ENCODE measurements at regions not wholly inside any gene's neighbourhood (a gene's known extent, or its start where the extent isn't known, plus 50 kb on each side); places are given as distances from the start of the nearest gene placed in this dataset.
"Not testable (repeated sequence)": the region's sequence is repeated elsewhere in the genome, so short reads cannot be mapped to it uniquely, and the experiment has no call there.

- no peak for DNase-seq
These were observed 259.4 kb upstream of the STXBP5 start for GRCh38 chr6:146944809-146945208.

- no peak for DNase-seq
These were observed 257.7 kb upstream of the STXBP5 start for GRCh38 chr6:146946559-146946958.

GRCh38 chr6:146948790-146949342 is 255.4 kb upstream of the STXBP5 start:
- DNase-seq = no peak

- no peak for DNase-seq
These were observed 254.8 kb upstream of the STXBP5 start for GRCh38 chr6:146949425-146949824.

GRCh38 chr6:146950351-146950835 is 253.8 kb upstream of the STXBP5 start:
- DNase-seq = no peak

GRCh38 chr6:146955570-146955969 is 248.6 kb upstream of the STXBP5 start:
- DNase-seq = no peak

- DNase-seq = no peak
These were observed 246.8 kb upstream of the STXBP5 start for GRCh38 chr6:146957181-146958093.

GRCh38 chr6:146961831-146962230 is 242.4 kb upstream of the STXBP5 start:
- DNase-seq = no peak

- no peak for DNase-seq
These were observed 241.9 kb upstream of the STXBP5 start for GRCh38 chr6:146962329-146962728.

GRCh38 chr6:146965110-146965689 is 239.0 kb upstream of the STXBP5 start:
- DNase-seq = no peak

GRCh38 chr6:146968041-146968760 is 236.0 kb upstream of the STXBP5 start:
- DNase-seq = peak; percentile 83

GRCh38 chr6:146972546-146972945 is 231.7 kb upstream of the STXBP5 start:
- DNase-seq = peak; percentile 20

- DNase-seq = no peak
These were observed 229.9 kb upstream of the STXBP5 start for GRCh38 chr6:146974351-146974750.

GRCh38 chr6:146975093-146975492 is 229.1 kb upstream of the STXBP5 start:
- DNase-seq = no peak

GRCh38 chr6:146980900-146981329 is 223.3 kb upstream of the STXBP5 start:
- DNase-seq = no peak

- DNase-seq = no peak
These were observed 222.2 kb upstream of the STXBP5 start for GRCh38 chr6:146981981-146982380.

GRCh38 chr6:146984251-146984924 is 219.8 kb upstream of the STXBP5 start:
- no peak for DNase-seq

GRCh38 chr6:146985111-146985510 is 219.1 kb upstream of the STXBP5 start:
- DNase-seq = no peak

- DNase-seq = no peak
These were observed 218.3 kb upstream of the STXBP5 start for GRCh38 chr6:146985966-146986365.

- not testable (repeated sequence) for DNase-seq
These were observed 216.3 kb upstream of the STXBP5 start for GRCh38 chr6:146987938-146988337.

- DNase-seq = no peak
These were observed 214.4 kb upstream of the STXBP5 start for GRCh38 chr6:146989860-146990259.

GRCh38 chr6:146990284-146990683 is 213.9 kb upstream of the STXBP5 start:
- peak; percentile 65 for DNase-seq
